ENCODE measurements at regions not wholly inside any gene's neighbourhood (a gene's known extent, or its start where the extent isn't known, plus 50 kb on each side); places are given as distances from the start of the nearest gene placed in this dataset.

DNA sequence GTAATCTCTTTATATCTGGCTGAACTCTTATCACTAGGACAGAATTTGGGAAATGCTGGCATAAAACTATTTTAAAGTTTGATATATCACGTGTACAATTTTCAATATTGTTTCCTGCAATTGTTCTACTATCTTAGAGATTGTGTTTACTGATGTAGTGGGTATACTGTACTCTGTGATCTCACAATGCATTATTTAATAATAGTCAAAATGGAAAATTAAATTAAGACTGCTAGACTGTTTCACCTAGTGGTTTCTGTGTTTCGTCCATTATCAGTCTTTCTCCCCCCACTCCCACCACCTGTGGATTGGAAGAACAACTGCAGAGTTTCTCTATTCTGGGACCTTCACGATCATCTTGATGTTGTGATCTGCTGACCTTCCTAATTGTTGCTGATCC, 449.2 kb upstream of the SLC10A2 start:
- Histone ChIP-seq H3K36me3 (replicated peaks in 1 of 2) (no peaks in the 10 kb centered on the region), H3K27me3 (no peaks in the 10 kb centered on the region), H3K27ac (no peak overlapping the region), H3K4me3 (no peak overlapping the region), H3K4me1 (replicated peaks in 1 of 2) (no peaks in the 10 kb centered on the region), H3K9me3 (replicated peaks in 1 of 3) (no peaks in the 10 kb centered on the region)
- no peak for TF ChIP-seq POLR2A (IDR thresholded peaks at IDR 0.05)
- TF ChIP-seq, protein P1, sequence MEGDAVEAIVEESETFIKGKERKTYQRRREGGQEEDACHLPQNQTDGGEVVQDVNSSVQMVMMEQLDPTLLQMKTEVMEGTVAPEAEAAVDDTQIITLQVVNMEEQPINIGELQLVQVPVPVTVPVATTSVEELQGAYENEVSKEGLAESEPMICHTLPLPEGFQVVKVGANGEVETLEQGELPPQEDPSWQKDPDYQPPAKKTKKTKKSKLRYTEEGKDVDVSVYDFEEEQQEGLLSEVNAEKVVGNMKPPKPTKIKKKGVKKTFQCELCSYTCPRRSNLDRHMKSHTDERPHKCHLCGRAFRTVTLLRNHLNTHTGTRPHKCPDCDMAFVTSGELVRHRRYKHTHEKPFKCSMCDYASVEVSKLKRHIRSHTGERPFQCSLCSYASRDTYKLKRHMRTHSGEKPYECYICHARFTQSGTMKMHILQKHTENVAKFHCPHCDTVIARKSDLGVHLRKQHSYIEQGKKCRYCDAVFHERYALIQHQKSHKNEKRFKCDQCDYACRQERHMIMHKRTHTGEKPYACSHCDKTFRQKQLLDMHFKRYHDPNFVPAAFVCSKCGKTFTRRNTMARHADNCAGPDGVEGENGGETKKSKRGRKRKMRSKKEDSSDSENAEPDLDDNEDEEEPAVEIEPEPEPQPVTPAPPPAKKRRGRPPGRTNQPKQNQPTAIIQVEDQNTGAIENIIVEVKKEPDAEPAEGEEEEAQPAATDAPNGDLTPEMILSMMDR (IDR thresholded peaks at IDR 0.05), result no peak
- no peak for DNase-seq
- intact Hi-C loops (cut with DNase I), result no loop called here
- WGBS, 4 donors, result 68 to 83% (median 76%) methylated on average over 3 of the region's 3 CpGs

DNA sequence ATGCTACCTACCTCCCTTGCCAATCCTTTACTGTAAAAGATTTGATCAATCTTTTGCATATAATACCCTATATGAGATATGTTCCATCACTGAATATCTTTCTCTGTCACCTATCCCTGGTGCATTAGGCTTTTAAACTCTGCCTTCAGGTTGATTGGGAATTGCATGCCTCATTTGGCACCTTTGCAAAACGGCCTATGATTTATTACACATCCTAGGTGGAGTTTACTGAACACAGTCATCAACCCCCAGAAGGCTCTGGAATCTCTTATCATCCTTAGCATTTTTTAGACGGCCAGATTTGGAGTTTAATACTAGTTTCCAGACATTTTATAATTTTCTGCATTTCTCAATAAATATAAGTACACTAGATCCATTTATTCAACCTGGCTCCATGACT, 448.4 kb upstream of the SLC10A2 start:
- intact Hi-C loops (cut with DNase I), result no loop called here
- no peak for DNase-seq
- no peaks in the 10 kb centered on the region for H3K4me1 ChIP-seq (replicated peaks in 1 of 2)

GRCh38 chr13:103514188-103514587, 448.0 kb upstream of the SLC10A2 start:
- no peak overlapping the region for H3K27ac ChIP-seq
- H3K4me1 ChIP-seq (replicated peaks in 1 of 2), result no peaks in the 10 kb centered on the region
- no peaks in the 10 kb centered on the region for H3K36me3 ChIP-seq (replicated peaks in 1 of 2)
- H3K4me3 ChIP-seq, result no peak overlapping the region
- DNase-seq, result no peak
- TF ChIP-seq, protein P1 (IDR thresholded peaks at IDR 0.05), result no peak
- TF ChIP-seq POLR2A (IDR thresholded peaks at IDR 0.05), result no peak
- no peaks in the 10 kb centered on the region for H3K27me3 ChIP-seq
- no peaks in the 10 kb centered on the region for H3K9me3 ChIP-seq (replicated peaks in 1 of 3)
- intact Hi-C loops (cut with DNase I), result no loop called here
- 90 to 97% (median 91%) methylated on average over 1 of the region's 1 CpG for WGBS, 4 donors

More for the DNA sequence above, 448.4 kb upstream of the SLC10A2 start:
- H3K27me3 ChIP-seq, result no peaks in the 10 kb centered on the region
- TF ChIP-seq, protein P1 (IDR thresholded peaks at IDR 0.05), result no peak
- no peak for TF ChIP-seq POLR2A (IDR thresholded peaks at IDR 0.05)
- H3K9me3 ChIP-seq (replicated peaks in 1 of 3), result no peaks in the 10 kb centered on the region
- H3K4me3 ChIP-seq, result no peak overlapping the region
- H3K27ac ChIP-seq, result no peak overlapping the region
- 24 to 33% (median 29%) methylated on average over 2 of the region's 2 CpGs for WGBS, 4 donors
- H3K36me3 ChIP-seq (replicated peaks in 1 of 2), result no peaks in the 10 kb centered on the region

- Histone ChIP-seq H3K27me3 (no peaks in the 10 kb centered on the region), H3K9me3 (replicated peaks in 1 of 3) (no peaks in the 10 kb centered on the region), H3K4me1 (replicated peaks in 1 of 2) (no peaks in the 10 kb centered on the region), H3K27ac (no peak overlapping the region), H3K4me3 (no peak overlapping the region), H3K36me3 (replicated peaks in 1 of 2) (no peaks in the 10 kb centered on the region)
- WGBS, 4 donors, result 74 to 81% (median 77%) methylated on average over 13 of the region's 13 CpGs
- TF ChIP-seq, protein P1 (IDR thresholded peaks at IDR 0.05), result no peak
- TF ChIP-seq POLR2A (IDR thresholded peaks at IDR 0.05), result no peak
- intact Hi-C loops (cut with DNase I), result no loop called here
- no peak for DNase-seq
Observed at GRCh38 chr13:103510007-103510535, 443.9 kb upstream of the SLC10A2 start.
